Endothelial cell (in vitro differentiated cells): ENCODE measurements at regions not wholly inside any gene's neighbourhood (a gene's known extent, or its start where the extent isn't known, plus 50 kb on each side); places are given as distances from the start of the nearest gene placed in this dataset.

ENCODE experiments used
- DNase-seq: peaks from one replicate; pipeline ENCODE4 v3.0.0; 2021; ENCODE audit warnings: low spot score
- H3K27ac Mint-ChIP-seq: one replicate; pipeline ENCODE4 v1.8.0; 2021; ENCODE audit warnings: mixed read lengths, inconsistent platforms; ENCODE audit not compliant: unreplicated experiment
- H3K27me3 Mint-ChIP-seq: one replicate; pipeline ENCODE4 v1.8.0; 2021; ENCODE audit warnings: mild to moderate bottlenecking, moderate library complexity, mixed read lengths, inconsistent platforms; ENCODE audit not compliant: unreplicated experiment
- H3K36me3 Mint-ChIP-seq: one replicate; pipeline ENCODE4 v1.8.0; 2021; ENCODE audit warnings: mild to moderate bottlenecking, low read depth, mixed read lengths, inconsistent platforms; ENCODE audit not compliant: unreplicated experiment
- H3K4me1 Mint-ChIP-seq: one replicate; pipeline ENCODE4 v1.8.0; 2021; ENCODE audit warnings: mild to moderate bottlenecking, mixed read lengths, inconsistent platforms; ENCODE audit not compliant: unreplicated experiment
- H3K4me3 Mint-ChIP-seq: one replicate; pipeline ENCODE4 v1.8.0; 2021; ENCODE audit warnings: mild to moderate bottlenecking, mixed read lengths, inconsistent platforms; ENCODE audit not compliant: unreplicated experiment
- H3K9me3 Mint-ChIP-seq: one replicate; pipeline ENCODE4 v1.8.0; 2021; ENCODE audit warnings: mixed read lengths, inconsistent platforms; ENCODE audit not compliant: unreplicated experiment
- TF ChIP-seq, protein P1 (sequence below): fragments of 200-600 bp; sonication (generic); IDR thresholded peaks from one replicate; pipeline ENCODE4 v1.5.0; 2021; ENCODE audit warnings: antibody characterized with exemption; ENCODE audit not compliant: unreplicated experiment

- Mint-ChIP-seq H3K9me3 (no peaks in the 10 kb centered on the region), H3K36me3 (no peaks in the 10 kb centered on the region), H3K27me3 (no peaks in the 10 kb centered on the region), H3K4me3 (no peak overlapping the region), H3K27ac (no peak overlapping the region), H3K4me1 (no peaks in the 10 kb centered on the region)
- TF ChIP-seq, protein P1, sequence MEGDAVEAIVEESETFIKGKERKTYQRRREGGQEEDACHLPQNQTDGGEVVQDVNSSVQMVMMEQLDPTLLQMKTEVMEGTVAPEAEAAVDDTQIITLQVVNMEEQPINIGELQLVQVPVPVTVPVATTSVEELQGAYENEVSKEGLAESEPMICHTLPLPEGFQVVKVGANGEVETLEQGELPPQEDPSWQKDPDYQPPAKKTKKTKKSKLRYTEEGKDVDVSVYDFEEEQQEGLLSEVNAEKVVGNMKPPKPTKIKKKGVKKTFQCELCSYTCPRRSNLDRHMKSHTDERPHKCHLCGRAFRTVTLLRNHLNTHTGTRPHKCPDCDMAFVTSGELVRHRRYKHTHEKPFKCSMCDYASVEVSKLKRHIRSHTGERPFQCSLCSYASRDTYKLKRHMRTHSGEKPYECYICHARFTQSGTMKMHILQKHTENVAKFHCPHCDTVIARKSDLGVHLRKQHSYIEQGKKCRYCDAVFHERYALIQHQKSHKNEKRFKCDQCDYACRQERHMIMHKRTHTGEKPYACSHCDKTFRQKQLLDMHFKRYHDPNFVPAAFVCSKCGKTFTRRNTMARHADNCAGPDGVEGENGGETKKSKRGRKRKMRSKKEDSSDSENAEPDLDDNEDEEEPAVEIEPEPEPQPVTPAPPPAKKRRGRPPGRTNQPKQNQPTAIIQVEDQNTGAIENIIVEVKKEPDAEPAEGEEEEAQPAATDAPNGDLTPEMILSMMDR = no peak
- no peak for DNase-seq
Observed at GRCh38 chrX:130516123-130516522, 114.3 kb downstream of the RBMX2 start.

DNA sequence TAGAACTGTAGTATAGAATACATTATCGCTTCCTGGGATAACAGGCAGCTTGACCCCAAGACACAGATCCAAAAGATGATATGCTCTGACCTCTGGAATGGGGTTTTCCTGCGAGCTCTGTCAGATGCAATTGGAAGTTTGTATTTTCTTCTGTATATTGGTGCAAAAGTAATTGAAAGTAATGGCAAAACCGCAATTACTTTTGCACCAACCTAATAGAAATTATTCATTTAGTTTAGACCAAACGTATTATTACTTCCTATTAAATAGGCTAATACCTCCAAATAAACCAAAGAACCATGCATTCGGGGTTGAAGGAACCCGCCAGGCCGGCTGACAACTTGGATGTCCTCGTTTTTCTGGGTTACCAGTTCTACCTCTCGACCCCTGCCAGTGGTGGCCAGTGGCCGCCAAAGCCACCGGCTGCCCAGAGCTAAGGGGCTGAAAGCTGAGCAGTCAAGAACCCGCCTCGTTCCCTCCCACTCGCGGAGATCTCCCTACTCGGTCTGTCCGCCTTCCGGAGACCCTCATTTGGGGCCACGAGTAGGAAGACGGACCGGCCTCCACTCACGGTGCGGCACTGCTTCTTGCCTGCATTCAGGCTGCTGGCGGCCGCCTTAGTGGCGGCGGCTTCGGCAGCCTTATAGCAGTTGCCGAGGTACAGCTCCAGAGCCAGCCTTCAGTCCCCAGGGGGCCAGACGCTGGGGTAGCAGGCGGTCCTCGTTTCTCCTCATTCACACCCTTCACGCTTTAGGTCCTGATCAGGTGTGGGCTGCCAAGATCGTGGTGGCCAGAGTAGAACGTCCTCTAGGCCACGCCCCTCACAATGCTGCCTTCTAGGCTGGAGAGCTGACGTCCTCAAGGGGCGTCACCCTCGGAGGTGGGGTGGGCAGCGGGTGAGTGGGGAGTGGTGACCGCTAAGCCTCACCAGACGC, 121.9 kb downstream of the RBMX2 start:
- Mint-ChIP-seq H3K9me3 (peaks cover 4% of the 10 kb centered on the region), H3K27ac (no peak overlapping the region), H3K27me3 (no peaks in the 10 kb centered on the region), H3K4me1 (no peaks in the 10 kb centered on the region), H3K36me3 (no peaks in the 10 kb centered on the region), H3K4me3 (no peak overlapping the region)
- TF ChIP-seq, protein P1 = no peak
- DNase-seq = no peak

- TF ChIP-seq, protein P1 = no peak
- Mint-ChIP-seq H3K36me3 (no peaks in the 10 kb centered on the region), H3K27me3 (no peaks in the 10 kb centered on the region), H3K4me3 (peak overlapping the region; percentile 47), H3K9me3 (peaks cover 4% of the 10 kb centered on the region), H3K27ac (no peak overlapping the region), H3K4me1 (no peaks in the 10 kb centered on the region)
- DNase-seq = no peak
Observed at GRCh38 chrX:130524476-130525194, 122.8 kb downstream of the RBMX2 start.

DNA sequence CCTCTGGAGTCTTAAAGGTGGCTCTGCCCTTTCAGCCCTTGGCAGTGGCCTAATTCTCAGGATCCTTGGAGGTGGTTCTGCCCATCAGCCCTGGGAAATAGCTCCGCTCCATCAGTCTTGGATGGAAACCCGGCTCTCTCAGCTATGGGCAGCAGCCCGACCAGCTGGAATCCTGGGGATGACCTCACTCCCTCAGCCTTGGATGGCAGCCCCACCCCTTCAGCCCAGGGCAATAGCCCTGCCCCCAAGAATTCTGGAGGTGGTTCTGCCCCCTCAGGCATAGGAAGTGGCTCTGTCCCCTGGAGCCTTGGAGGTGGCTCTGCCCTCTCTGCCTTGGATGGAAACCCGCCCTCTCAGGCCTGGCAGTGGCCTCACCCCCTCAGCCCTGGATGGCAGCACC, 127.7 kb downstream of the RBMX2 start:
- Mint-ChIP-seq H3K27me3 (peaks cover 2% of the 10 kb centered on the region), H3K4me1 (no peaks in the 10 kb centered on the region), H3K9me3 (peaks cover 3% of the 10 kb centered on the region), H3K27ac (no peak overlapping the region), H3K36me3 (no peaks in the 10 kb centered on the region), H3K4me3 (no peak overlapping the region)
- no peak for DNase-seq
- TF ChIP-seq, protein P1 = no peak

DNA sequence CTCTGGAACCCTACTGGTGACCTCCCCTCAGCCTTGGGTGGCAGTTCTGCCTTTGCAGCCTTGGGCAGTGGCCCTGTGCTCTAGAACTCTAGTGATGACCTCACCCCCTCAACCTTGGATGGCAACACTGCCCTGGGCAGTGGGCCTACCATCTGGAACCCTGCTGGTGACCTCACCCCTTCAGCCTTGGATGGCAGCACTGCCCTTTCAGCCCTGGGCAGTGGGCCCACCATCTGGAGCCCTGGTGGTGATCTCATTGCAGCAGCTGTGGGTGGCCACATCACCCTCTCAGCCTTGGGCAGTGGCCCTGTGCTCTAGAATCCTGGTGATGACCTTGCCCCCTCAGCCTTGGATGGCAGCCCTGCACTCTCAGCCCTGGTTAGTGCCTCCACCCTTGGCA, 129.3 kb downstream of the RBMX2 start:
- peaks cover 2% of the 10 kb centered on the region for H3K27me3 Mint-ChIP-seq
- no peaks in the 10 kb centered on the region for H3K4me1 Mint-ChIP-seq
- no peak for DNase-seq
- no peak overlapping the region for H3K4me3 Mint-ChIP-seq
- TF ChIP-seq, protein P1 = no peak
- no peaks in the 10 kb centered on the region for H3K9me3 Mint-ChIP-seq
- H3K36me3 Mint-ChIP-seq = no peaks in the 10 kb centered on the region
- H3K27ac Mint-ChIP-seq = no peak overlapping the region
